ENCODE measurements at regions not wholly inside any gene's neighbourhood (a gene's known extent, or its start where the extent isn't known, plus 50 kb on each side); places are given as distances from the start of the nearest gene placed in this dataset.

- TF ChIP-seq CTCF (IDR thresholded peaks at IDR 0.05) (no peak), POLR2A (IDR thresholded peaks at IDR 0.05) (no peak)
Measured at GRCh38 chr5:125715216-125715615, 708.0 kb upstream of the GRAMD2B start.
